GM12878 (cell line): ENCODE measurements at regions not wholly inside any gene's neighbourhood (a gene's known extent, or its start where the extent isn't known, plus 50 kb on each side); places are given as distances from the start of the nearest gene placed in this dataset.

ENCODE experiments used
- ATAC-seq: fragments of 200-7000 bp; cut with Tn5 transposase; 3 replicates; pipeline ENCODE4 v1.9.1; 2020; ENCODE audit warnings: mild to moderate bottlenecking, moderate library complexity
- BruUV-seq: library from RNA; stranded (reverse); fragments of 400-500 nt; replicated peaks from 2 replicates; lab custom pipeline; 2021; lab: Mats Ljungman, UMichigan
- CTCF ChIA-PET: fragments of 300-600 bp; sonication (Branson Sonifier 250); formaldehyde crosslinking; extraction: SDS; loops from one replicate; lab custom pipeline; 2021; ENCODE audit warnings: inconsistent platforms; lab: Yijun Ruan, JAX
- POLR2A ChIA-PET: fragments of 350-600 bp; formaldehyde crosslinking; extraction: SDS; loops from one replicate; lab custom pipeline; 2021; ENCODE audit warnings: inconsistent platforms; lab: Charles Lee
- RAD21 ChIA-PET: fragments of 300-600 bp; sonication (Branson Sonifier 250); formaldehyde crosslinking; loops from one replicate; lab custom pipeline; 2023; ENCODE audit warnings: antibody characterized with exemption; ENCODE audit not compliant: unreplicated experiment; lab: Charles Lee
- SMC1A ChIA-PET: fragments of 300-600 bp; sonication (Branson Sonifier 250); formaldehyde crosslinking; loops from one replicate; lab custom pipeline; 2023; ENCODE audit not compliant: unreplicated experiment, uncharacterized antibody; lab: Charles Lee
- DNase-seq: peaks from one replicate; pipeline ENCODE4 v3.0.0-alpha.2; 2011; ENCODE audit warnings: low read depth, low spot score
- FAIRE-seq: peaks from 3 replicates; lab custom pipeline; 2011; peaks lifted over from hg19 to GRCh38; lab: Jason Lieb, UNC
- H2AFZ ChIP-seq: 2 replicates; pipeline ENCODE4 v1.6.0; 2011; ENCODE audit warnings: low read depth, low read length, control low read depth; ENCODE audit not compliant: control insufficient read depth
- H3K27ac ChIP-seq: 2 replicates; pipeline ENCODE4 v1.5.1; 2011; ENCODE audit warnings: control low read depth; ENCODE audit not compliant: control insufficient read depth, insufficient read depth
- H3K27me3 ChIP-seq, 2 experiments: replicated peaks in 1 of 2; 2 replicates each; pipeline versions ENCODE4 v1.6.0 to v1.6.1; 2011; ENCODE audit warnings: low read length in 1 of 2; ENCODE audit not compliant: control insufficient read depth in 2 of 2, insufficient read depth in 2 of 2
- H3K36me3 ChIP-seq, 2 experiments: 2 replicates each; pipeline ENCODE4 v1.5.1; 2011; ENCODE audit warnings: low read length in 1 of 2; ENCODE audit not compliant: control insufficient read depth in 2 of 2, insufficient read depth in 2 of 2
- H3K4me1 ChIP-seq: 2 replicates; pipeline ENCODE4 v1.6.1; 2011; ENCODE audit warnings: mild to moderate bottlenecking, low read length, moderate library complexity, mixed read lengths; ENCODE audit not compliant: control insufficient read depth, insufficient read depth
- H3K4me2 ChIP-seq: 2 replicates; pipeline ENCODE4 v1.6.0; 2011; ENCODE audit warnings: control low read depth; ENCODE audit not compliant: control insufficient read depth, insufficient read depth
- H3K4me3 ChIP-seq: fragments of 200-600 bp; sonication (generic); 2 replicates; pipeline ENCODE4 v1.5.1; 2016
- H3K79me2 ChIP-seq: 2 replicates; pipeline ENCODE4 v1.6.0; 2011; ENCODE audit warnings: low read length; ENCODE audit not compliant: control insufficient read depth, insufficient read depth
- H3K9ac ChIP-seq: 2 replicates; pipeline ENCODE4 v1.8.0; 2011; ENCODE audit warnings: low read length, control low read depth, mixed read lengths; ENCODE audit not compliant: control insufficient read depth, insufficient read depth
- H3K9me3 ChIP-seq: replicated peaks from 3 replicates; pipeline ENCODE4 v1.5.1; 2011; ENCODE audit warnings: mild to moderate bottlenecking, low read length; ENCODE audit not compliant: control insufficient read depth, insufficient read depth
- H4K20me1 ChIP-seq: 2 replicates; pipeline ENCODE4 v1.6.0; 2011; ENCODE audit not compliant: control insufficient read depth, insufficient read depth
- ASH2L ChIP-seq: fragments of 300-600, 200-600 bp; sonication (generic); IDR thresholded peaks from 2 replicates; pipeline ENCODE4 v1.6.1; 2017; ENCODE audit warnings: low read depth, mild to moderate bottlenecking, borderline replicate concordance
- CREM ChIP-seq: IDR thresholded peaks from 2 replicates; pipeline ENCODE4 v1.6.1; 2014; ENCODE audit warnings: antibody characterized with exemption, low read depth
- E2F8 ChIP-seq: fragments of 450-650 bp; IDR thresholded peaks from 2 replicates; pipeline ENCODE4 v1.6.1; 2018; ENCODE audit warnings: mild to moderate bottlenecking, low read depth, moderate library complexity; ENCODE audit not compliant: partially characterized antibody
- GATAD2B ChIP-seq: fragments of 450-650 bp; conservative IDR thresholded peaks from 2 replicates; pipeline ENCODE4 v1.6.1; 2017; ENCODE audit warnings: low read depth, mild to moderate bottlenecking, moderate library complexity
- MAX ChIP-seq: IDR thresholded peaks from 2 replicates; pipeline ENCODE4 v1.6.1; 2012; ENCODE audit warnings: low read depth, low read length, improper control_type of control experiment
- MEF2A ChIP-seq: IDR thresholded peaks from 2 replicates; pipeline ENCODE4 v1.6.1; 2011; ENCODE audit warnings: low read depth, mild to moderate bottlenecking, low read length, moderate library complexity; ENCODE audit not compliant: insufficient read depth
- MEF2B ChIP-seq: fragments of 450-650 bp; IDR thresholded peaks from 2 replicates; pipeline ENCODE4 v1.6.1; 2018; ENCODE audit warnings: mild to moderate bottlenecking, moderate library complexity; ENCODE audit not compliant: partially characterized antibody, poor library complexity, severe bottlenecking
- MYC ChIP-seq: IDR thresholded peaks from 2 replicates; pipeline ENCODE4 v1.6.1; 2011; ENCODE audit warnings: mild to moderate bottlenecking, low read length, moderate library complexity, inconsistent platforms; ENCODE audit not compliant: insufficient read depth, insufficient replicate concordance, insufficient read length, severe bottlenecking
- NRF1 ChIP-seq: conservative IDR thresholded peaks from 2 replicates; pipeline ENCODE4 v1.6.1; 2011; ENCODE audit warnings: mild to moderate bottlenecking, low read depth, low read length, improper control_type of control experiment
- POLR2AphosphoS5 ChIP-seq: IDR thresholded peaks from 2 replicates; pipeline ENCODE4 v1.6.1; 2011; ENCODE audit warnings: mild to moderate bottlenecking, low read length, inconsistent platforms
- SIN3A ChIP-seq: IDR thresholded peaks from 2 replicates; pipeline ENCODE4 v1.6.1; 2012; ENCODE audit warnings: low read depth, low read length, improper control_type of control experiment
- SMC3 ChIP-seq: IDR thresholded peaks from 2 replicates; pipeline ENCODE4 v1.6.1; 2011; ENCODE audit warnings: low read length, improper control_type of control experiment, borderline replicate concordance
- ZNF217 ChIP-seq: fragments of 450-650 bp; IDR thresholded peaks from 2 replicates; pipeline ENCODE4 v1.6.1; 2017; ENCODE audit warnings: antibody characterized with exemption, mild to moderate bottlenecking
- whole genome bisulfite sequencing: methylation state at CpG from one replicate; pipeline ENCODE4 v1.1.6; 2016; ENCODE audit warnings: low lambda C conversion rate; ENCODE audit not compliant: insufficient replicate concordance, insufficient coverage; ENCODE audit errors: missing lambda C conversion rate; 5-methylcytosine and 5-hydroxymethylcytosine counted together
- in situ Hi-C: fragments of 300-500 bp; cut with MboI; formaldehyde crosslinking; loops from 9 replicates; pipeline ENCODE4 v1.14.3; 2018; ENCODE audit warnings: mixed read lengths
- intact Hi-C: fragments of 100-400 bp; cut with micrococcal nuclease; formaldehyde crosslinking; loops from one replicate; pipeline ENCODE4 v1.14.2; 2022; ENCODE audit not compliant: unreplicated experiment
- TF ChIP-seq, protein P1 (sequence below): fragments of 450-650 bp; conservative IDR thresholded peaks from 2 replicates; pipeline ENCODE4 v1.6.1; 2017; ENCODE audit warnings: mild to moderate bottlenecking, moderate library complexity

GRCh38 chr13:76645632-76646031 is 240.6 kb downstream of the KCTD12 start:
- BruUV-seq = no TSS peak
- Histone ChIP-seq H3K36me3 (no peaks in the 10 kb centered on the region), H4K20me1 (no peaks in the 10 kb centered on the region), H3K27ac (no peak overlapping the region), H3K27me3 (no peaks in the 10 kb centered on the region; a peak in 1 of 4 replicates), H3K9me3 (no peaks in the 10 kb centered on the region), H3K4me3 (no peak overlapping the region), H3K4me2 (no peak overlapping the region), H3K9ac (no peak overlapping the region), H3K4me1 (no peaks in the 10 kb centered on the region), H2AFZ (no peak overlapping the region), H3K79me2 (no peaks in the 10 kb centered on the region)
- DNase-seq (no peak), ATAC-seq (no peak), FAIRE-seq (no peak)
- ChIA-PET CTCF (no interaction called here), SMC1A (interaction anchor here (1.2 kb wide), 1 partner anchor 9 kb away, joined by 3 read pairs; no protein-coding TSS in a partner anchor), POLR2A (no interaction called here), RAD21 (no interaction called here)
- WGBS = 41% methylated on average over 2 of the region's 2 CpGs
- intact Hi-C loops = no loop called here
- in situ Hi-C loops = no loop called here
- TF ChIP-seq GATAD2B (no peak), ASH2L (no peak), POLR2AphosphoS5 (no peak), MEF2B (no peak), MYC (no peak), SMC3 (no peak), CREM (no peak), MAX (no peak), MEF2A (no peak), E2F8 (no peak), ZNF217 (no peak), SIN3A (no peak), NRF1 (no peak)
- TF ChIP-seq, protein P1, sequence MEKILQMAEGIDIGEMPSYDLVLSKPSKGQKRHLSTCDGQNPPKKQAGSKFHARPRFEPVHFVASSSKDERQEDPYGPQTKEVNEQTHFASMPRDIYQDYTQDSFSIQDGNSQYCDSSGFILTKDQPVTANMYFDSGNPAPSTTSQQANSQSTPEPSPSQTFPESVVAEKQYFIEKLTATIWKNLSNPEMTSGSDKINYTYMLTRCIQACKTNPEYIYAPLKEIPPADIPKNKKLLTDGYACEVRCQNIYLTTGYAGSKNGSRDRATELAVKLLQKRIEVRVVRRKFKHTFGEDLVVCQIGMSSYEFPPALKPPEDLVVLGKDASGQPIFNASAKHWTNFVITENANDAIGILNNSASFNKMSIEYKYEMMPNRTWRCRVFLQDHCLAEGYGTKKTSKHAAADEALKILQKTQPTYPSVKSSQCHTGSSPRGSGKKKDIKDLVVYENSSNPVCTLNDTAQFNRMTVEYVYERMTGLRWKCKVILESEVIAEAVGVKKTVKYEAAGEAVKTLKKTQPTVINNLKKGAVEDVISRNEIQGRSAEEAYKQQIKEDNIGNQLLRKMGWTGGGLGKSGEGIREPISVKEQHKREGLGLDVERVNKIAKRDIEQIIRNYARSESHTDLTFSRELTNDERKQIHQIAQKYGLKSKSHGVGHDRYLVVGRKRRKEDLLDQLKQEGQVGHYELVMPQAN = no peak
